ENCODE measurements at regions not wholly inside any gene's neighbourhood (a gene's known extent, or its start where the extent isn't known, plus 50 kb on each side); places are given as distances from the start of the nearest gene placed in this dataset.

- H3K9ac ChIP-seq (ENCODE audit: low read depth, low read length) = no peak overlapping the region
- no peaks in the 10 kb centered on the region for H3K9me3 ChIP-seq (ENCODE audit: control insufficient read depth, insufficient read depth, low read length)
- no peaks in the 10 kb centered on the region for H3K36me3 ChIP-seq (ENCODE audit: insufficient read depth, low read length)
- no peaks in the 10 kb centered on the region for H3K4me1 ChIP-seq (ENCODE audit: insufficient read depth, low read length)
These were observed 782.2 kb downstream of the MED13L start for GRCh38 chr12:115495300-115495699.

GRCh38 chr12:115492553-115492952 lies 784.9 kb downstream of the MED13L start:
- H3K36me3 ChIP-seq (ENCODE audit: insufficient read depth, low read length) = no peaks in the 10 kb centered on the region
- no peaks in the 10 kb centered on the region for H3K9me3 ChIP-seq (ENCODE audit: control insufficient read depth, insufficient read depth, low read length)
- H3K4me1 ChIP-seq (ENCODE audit: insufficient read depth, low read length) = no peaks in the 10 kb centered on the region
- H3K9ac ChIP-seq (ENCODE audit: low read depth, low read length) = no peak overlapping the region

GRCh38 chr12:115491511-115492250 lies 785.8 kb downstream of the MED13L start:
- H3K36me3 ChIP-seq (ENCODE audit: insufficient read depth, low read length) = no peaks in the 10 kb centered on the region
- H3K9ac ChIP-seq (ENCODE audit: low read depth, low read length) = no peak overlapping the region
- H3K4me1 ChIP-seq (ENCODE audit: insufficient read depth, low read length) = no peaks in the 10 kb centered on the region
- H3K9me3 ChIP-seq (ENCODE audit: control insufficient read depth, insufficient read depth, low read length) = no peaks in the 10 kb centered on the region

GRCh38 chr12:115489253-115489652 lies 788.2 kb downstream of the MED13L start:
- H3K4me1 ChIP-seq (ENCODE audit: insufficient read depth, low read length) = no peaks in the 10 kb centered on the region
- H3K36me3 ChIP-seq (ENCODE audit: insufficient read depth, low read length) = no peaks in the 10 kb centered on the region

GRCh38 chr12:115485967-115486366 lies 791.5 kb downstream of the MED13L start:
- H3K36me3 ChIP-seq (ENCODE audit: insufficient read depth, low read length) = no peaks in the 10 kb centered on the region
- no peak overlapping the region for H3K9ac ChIP-seq (ENCODE audit: low read depth, low read length)
- no peaks in the 10 kb centered on the region for H3K4me1 ChIP-seq (ENCODE audit: insufficient read depth, low read length)
- H3K9me3 ChIP-seq (ENCODE audit: control insufficient read depth, insufficient read depth, low read length) = no peaks in the 10 kb centered on the region; the same call in 1 of the 2 replicates

More at GRCh38 chr12:115489253-115489652, 788.2 kb downstream of the MED13L start:
- Histone ChIP-seq H3K9me3 (ENCODE audit: control insufficient read depth, insufficient read depth, low read length) (no peaks in the 10 kb centered on the region; the same call in 1 of the 2 replicates), H3K9ac (ENCODE audit: low read depth, low read length) (no peak overlapping the region)

GRCh38 chr12:115485503-115485902 lies 792.0 kb downstream of the MED13L start:
- H3K36me3 ChIP-seq (ENCODE audit: insufficient read depth, low read length) = no peaks in the 10 kb centered on the region
- H3K9me3 ChIP-seq (ENCODE audit: control insufficient read depth, insufficient read depth, low read length) = no peaks in the 10 kb centered on the region; the same call in 1 of the 2 replicates
- no peaks in the 10 kb centered on the region for H3K4me1 ChIP-seq (ENCODE audit: insufficient read depth, low read length)
- H3K9ac ChIP-seq (ENCODE audit: low read depth, low read length) = no peak overlapping the region

GRCh38 chr12:115482943-115483342 lies 794.5 kb downstream of the MED13L start:
- H3K4me1 ChIP-seq (ENCODE audit: insufficient read depth, low read length) = no peaks in the 10 kb centered on the region
- H3K9ac ChIP-seq (ENCODE audit: low read depth, low read length) = no peak overlapping the region
- no peaks in the 10 kb centered on the region for H3K36me3 ChIP-seq (ENCODE audit: insufficient read depth, low read length)
- no peaks in the 10 kb centered on the region; the same call in 1 of the 2 replicates for H3K9me3 ChIP-seq (ENCODE audit: control insufficient read depth, insufficient read depth, low read length)

GRCh38 chr12:115481141-115481540 lies 796.4 kb downstream of the MED13L start:
- no peaks in the 10 kb centered on the region for H3K36me3 ChIP-seq (ENCODE audit: insufficient read depth, low read length)
- no peak overlapping the region for H3K9ac ChIP-seq (ENCODE audit: low read depth, low read length)
- no peaks in the 10 kb centered on the region for H3K4me1 ChIP-seq (ENCODE audit: insufficient read depth, low read length)
- peaks cover 4% of the 10 kb centered on the region for H3K9me3 ChIP-seq (ENCODE audit: control insufficient read depth, insufficient read depth, low read length)

GRCh38 chr12:115478505-115478904 lies 794.5 kb upstream of the TBX3 start:
- Histone ChIP-seq H3K9ac (ENCODE audit: low read depth, low read length) (no peak overlapping the region), H3K36me3 (ENCODE audit: insufficient read depth, low read length) (no peaks in the 10 kb centered on the region), H3K9me3 (ENCODE audit: control insufficient read depth, insufficient read depth, low read length) (peaks cover 4% of the 10 kb centered on the region; the same call in 1 of the 2 replicates), H3K4me1 (ENCODE audit: insufficient read depth, low read length) (no peaks in the 10 kb centered on the region)

GRCh38 chr12:115474539-115475353 lies 790.8 kb upstream of the TBX3 start:
- Histone ChIP-seq H3K9me3 (ENCODE audit: control insufficient read depth, insufficient read depth, low read length) (peaks cover 4% of the 10 kb centered on the region; the same call in 1 of the 2 replicates), H3K4me1 (ENCODE audit: insufficient read depth, low read length) (no peaks in the 10 kb centered on the region), H3K36me3 (ENCODE audit: insufficient read depth, low read length) (no peaks in the 10 kb centered on the region), H3K9ac (ENCODE audit: low read depth, low read length) (no peak overlapping the region)

- Histone ChIP-seq H3K9ac (ENCODE audit: low read depth, low read length) (no peak overlapping the region), H3K4me1 (ENCODE audit: insufficient read depth, low read length) (peaks cover 4% of the 10 kb centered on the region; the same call in 1 of the 2 replicates), H3K9me3 (ENCODE audit: control insufficient read depth, insufficient read depth, low read length) (peaks cover 4% of the 10 kb centered on the region; the same call in 1 of the 2 replicates), H3K36me3 (ENCODE audit: insufficient read depth, low read length) (no peaks in the 10 kb centered on the region)
These were observed 789.4 kb upstream of the TBX3 start for GRCh38 chr12:115473257-115473956.

GRCh38 chr12:115472852-115473251 lies 788.9 kb upstream of the TBX3 start:
- Histone ChIP-seq H3K36me3 (ENCODE audit: insufficient read depth, low read length) (no peaks in the 10 kb centered on the region), H3K4me1 (ENCODE audit: insufficient read depth, low read length) (peaks cover 4% of the 10 kb centered on the region), H3K9ac (ENCODE audit: low read depth, low read length) (no peak overlapping the region), H3K9me3 (ENCODE audit: control insufficient read depth, insufficient read depth, low read length) (peaks cover 4% of the 10 kb centered on the region; the same call in 1 of the 2 replicates)

GRCh38 chr12:115470977-115471376 lies 787.0 kb upstream of the TBX3 start:
- H3K36me3 ChIP-seq (ENCODE audit: insufficient read depth, low read length) = no peaks in the 10 kb centered on the region
- no peak overlapping the region for H3K9ac ChIP-seq (ENCODE audit: low read depth, low read length)
- peaks cover 4% of the 10 kb centered on the region for H3K4me1 ChIP-seq (ENCODE audit: insufficient read depth, low read length)
- H3K9me3 ChIP-seq (ENCODE audit: control insufficient read depth, insufficient read depth, low read length) = no peaks in the 10 kb centered on the region

- H3K4me1 ChIP-seq (ENCODE audit: insufficient read depth, low read length) = peaks cover 4% of the 10 kb centered on the region
- H3K36me3 ChIP-seq (ENCODE audit: insufficient read depth, low read length) = no peaks in the 10 kb centered on the region
- no peak overlapping the region for H3K9ac ChIP-seq (ENCODE audit: low read depth, low read length)
- H3K9me3 ChIP-seq (ENCODE audit: control insufficient read depth, insufficient read depth, low read length) = no peaks in the 10 kb centered on the region
These were observed 786.6 kb upstream of the TBX3 start for GRCh38 chr12:115470526-115470925.

Measured in ES-I3 (cell line).